CD4-positive, alpha-beta T cell treated with Interleukin-17A for 1 hour (primary cell): ENCODE measurements at regions not wholly inside any gene's neighbourhood (a gene's known extent, or its start where the extent isn't known, plus 50 kb on each side); places are given as distances from the start of the nearest gene placed in this dataset.

Experiments
- DNase-seq: peaks from one replicate; pipeline ENCODE4 v3.0.0-alpha.2; 2020

DNA sequence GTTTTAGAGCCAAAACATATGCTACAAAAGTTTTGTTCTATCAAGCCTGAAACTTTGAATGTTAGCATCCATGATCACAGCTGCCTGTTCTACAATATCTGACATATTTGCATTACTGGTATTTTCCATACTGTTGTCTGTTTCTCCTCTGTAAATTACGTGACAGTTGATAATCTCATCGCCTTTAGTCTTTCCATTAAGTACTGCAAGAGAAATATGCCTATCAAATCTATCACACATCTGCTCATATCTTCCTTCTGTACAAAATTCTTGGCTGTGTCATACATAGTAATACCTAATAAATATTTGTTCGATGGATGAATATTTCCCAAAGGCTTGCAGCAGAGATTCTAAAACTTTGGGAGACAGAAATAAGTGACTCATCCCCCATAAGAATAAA lies 717.3 kb downstream of the OTOL1 start:
- no peak for DNase-seq

DNA sequence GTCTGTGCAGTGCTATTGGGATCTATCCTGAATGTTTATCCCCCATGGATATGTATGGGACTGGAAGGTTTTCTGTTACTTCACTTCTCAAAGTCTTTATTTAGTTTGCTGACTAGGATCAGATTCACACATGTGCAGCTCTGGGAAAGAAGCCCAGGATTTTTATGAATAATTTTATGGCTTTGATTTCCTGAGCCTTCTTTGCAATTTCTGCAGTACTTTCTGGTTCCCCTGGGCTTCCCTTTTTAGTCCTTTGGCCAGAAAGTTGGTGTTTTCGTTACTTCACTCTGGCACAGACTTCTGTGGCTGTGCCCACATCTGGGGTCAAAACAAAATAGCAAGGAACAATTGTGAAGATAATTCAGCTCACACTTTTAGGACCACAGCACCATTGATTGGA lies 721.0 kb downstream of the OTOL1 start:
- no peak for DNase-seq

DNA sequence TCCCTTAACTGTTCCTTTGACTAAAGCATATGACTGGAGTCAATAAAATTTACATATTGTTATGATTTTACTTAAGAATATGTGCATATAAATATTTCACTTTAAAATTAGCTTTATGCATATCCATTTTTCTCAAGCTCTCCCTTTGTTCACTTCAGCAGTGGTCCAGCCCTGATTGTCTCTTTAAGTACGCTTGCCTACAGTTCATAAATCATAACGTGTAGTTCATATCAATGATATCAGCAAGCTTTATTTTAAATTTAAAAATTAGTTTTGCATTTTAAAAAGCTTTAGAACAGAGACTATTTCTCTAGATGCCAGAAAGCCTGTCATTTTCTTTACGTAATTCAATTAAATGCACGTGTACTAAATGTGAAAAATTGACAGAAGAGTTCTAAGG lies 721.9 kb downstream of the OTOL1 start:
- DNase-seq, result no peak

DNA sequence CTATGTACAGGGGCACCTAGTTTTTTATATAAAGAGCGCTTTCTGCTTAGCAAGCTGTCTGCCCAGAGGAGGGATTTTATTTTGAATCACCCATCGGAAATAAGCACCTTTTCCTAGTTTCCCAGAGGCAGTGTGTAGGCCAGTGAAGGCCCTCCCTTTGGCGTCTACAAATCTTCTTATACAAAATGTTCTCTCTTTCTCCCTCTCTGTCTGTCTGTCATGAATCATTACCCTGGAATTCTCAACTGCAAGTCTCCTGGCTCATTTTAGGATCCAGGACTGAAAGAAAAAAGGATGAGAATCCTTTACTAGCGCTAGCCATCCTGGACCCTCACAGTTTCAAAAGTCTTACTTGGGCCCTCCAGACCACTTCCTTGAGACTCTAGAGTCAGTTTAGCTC lies 728.1 kb downstream of the OTOL1 start:
- DNase-seq, result no peak

DNA sequence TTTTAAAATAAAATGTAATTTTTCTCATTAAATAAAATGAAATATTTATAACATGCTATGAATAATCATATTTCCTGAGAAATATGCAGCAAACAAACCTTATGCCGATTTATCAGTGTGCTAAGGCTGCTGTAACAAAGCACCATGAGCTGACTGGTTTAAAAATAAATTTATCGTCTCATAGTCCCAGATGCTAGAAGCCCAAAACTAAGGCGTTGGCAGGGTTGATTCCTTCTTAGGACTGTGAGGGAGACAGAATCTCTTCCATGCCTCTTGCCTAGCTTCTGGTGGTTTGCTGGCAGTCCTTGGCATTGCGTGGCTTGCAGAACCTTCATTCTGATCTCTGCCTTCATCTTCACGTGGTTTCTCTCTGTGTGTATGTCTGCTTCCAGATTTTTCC lies 740.3 kb downstream of the OTOL1 start:
- no peak for DNase-seq

DNA sequence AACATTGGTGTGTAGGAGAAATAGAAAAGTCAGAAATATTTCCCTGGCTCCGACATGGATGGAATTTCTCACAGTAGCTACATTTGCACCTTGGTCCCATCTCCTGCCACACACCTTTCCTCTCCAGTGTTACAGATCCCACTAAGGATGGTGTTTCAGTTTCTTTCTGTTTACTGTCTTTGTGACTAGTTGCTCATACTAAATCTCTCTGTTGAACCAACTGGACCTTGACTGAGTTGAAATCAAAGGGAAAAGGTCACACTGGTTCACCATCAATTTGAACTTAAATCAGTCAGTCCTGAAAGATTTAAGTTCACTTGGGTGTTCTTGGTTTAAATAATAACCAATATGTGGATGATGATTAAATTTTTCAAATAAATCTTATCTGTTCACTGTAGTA lies 754.2 kb downstream of the OTOL1 start:
- no peak for DNase-seq

DNA sequence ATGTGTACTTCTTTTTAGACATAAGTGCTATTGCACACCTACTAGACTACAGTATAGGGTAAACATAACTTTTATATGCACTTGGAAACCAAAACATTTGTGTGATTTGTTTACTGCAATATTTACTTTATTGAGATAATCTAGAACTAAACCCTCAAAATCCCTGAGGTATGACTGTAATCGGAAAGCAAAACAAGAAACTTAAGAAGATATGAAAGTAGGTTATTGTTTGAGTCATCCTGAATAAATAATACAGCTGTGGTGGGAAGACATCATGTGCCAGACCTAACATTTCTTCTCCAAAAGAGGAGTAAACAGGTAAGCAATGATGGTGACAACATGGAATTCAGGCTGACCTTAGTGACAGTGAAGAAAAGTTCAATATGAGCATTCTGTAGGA lies 765.5 kb downstream of the OTOL1 start:
- DNase-seq, result no peak

DNA sequence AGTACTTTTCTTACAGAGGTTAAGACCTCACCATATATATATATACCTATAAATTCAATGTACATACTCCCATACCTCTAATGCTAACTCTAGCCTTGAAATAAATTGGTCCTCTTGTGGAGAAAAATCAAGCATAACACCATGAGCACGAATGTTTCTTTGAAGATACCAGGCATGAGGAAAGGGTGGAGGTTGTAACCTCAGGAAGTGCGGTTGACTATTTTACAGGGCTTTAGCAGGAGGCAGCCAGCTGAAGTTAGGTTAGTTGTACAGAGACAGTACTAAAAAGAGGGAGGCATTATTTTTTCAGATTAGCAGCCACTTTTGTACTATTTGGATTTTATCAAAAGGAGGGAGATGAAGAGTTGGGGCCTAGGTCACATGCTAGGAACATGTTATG lies 767.0 kb downstream of the OTOL1 start:
- DNase-seq, result no peak

DNA sequence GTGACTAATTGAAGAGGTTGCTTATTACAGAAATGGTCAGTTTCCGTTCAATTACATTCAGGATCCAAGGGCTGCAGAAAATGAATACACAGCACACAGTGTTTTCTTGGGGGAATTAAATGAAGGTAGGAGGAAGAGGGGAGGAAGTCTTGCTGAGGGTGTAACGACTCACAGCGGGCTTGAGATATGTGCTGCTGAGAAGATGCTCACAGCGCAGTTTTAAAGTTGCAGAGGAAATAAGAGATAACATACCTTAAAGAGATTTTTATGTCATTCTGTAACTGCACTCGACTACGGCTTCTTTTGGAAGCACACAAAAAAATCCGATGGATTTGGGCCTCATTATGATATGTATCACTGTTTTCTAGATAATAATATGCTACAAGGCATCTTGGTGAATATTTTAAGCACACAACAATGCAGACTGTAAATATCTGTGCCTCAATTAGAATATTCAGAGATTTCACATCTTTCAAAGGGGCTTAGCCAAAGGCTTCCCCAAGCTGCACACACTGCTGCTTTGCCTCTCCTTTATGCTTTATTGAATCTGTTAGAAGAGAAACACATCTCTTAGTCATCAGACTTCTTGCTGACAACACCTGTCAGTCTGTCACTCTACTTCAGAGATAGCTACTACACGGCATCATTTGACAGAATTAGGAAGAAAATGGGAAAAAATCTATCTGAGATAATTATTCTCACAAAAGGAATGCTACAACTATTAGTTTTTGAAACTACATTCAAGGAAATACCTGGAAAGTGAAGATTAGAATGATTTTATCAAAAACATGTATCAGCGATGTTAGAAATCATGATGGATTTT lies 773.2 kb downstream of the OTOL1 start:
- DNase-seq, result no peak

DNA sequence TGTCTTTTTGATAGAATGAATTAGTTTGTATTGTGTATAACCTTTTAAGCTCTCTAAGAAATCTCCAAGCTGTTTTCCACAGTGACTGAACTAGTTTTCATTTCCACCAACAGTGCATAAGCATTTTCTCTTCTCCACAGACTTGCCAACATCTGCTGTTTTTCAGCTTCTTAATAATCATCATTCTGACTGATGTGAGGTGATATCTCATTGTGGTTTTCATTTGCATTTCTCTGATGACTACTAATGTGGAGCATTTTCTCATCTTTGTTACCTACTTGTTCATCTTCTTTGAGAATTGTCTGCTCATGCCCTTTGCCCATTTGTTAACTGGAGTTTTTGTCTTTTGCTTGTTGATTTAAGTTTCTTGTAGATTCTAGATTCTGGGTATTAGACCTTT lies 777.5 kb downstream of the OTOL1 start:
- no peak for DNase-seq

DNA sequence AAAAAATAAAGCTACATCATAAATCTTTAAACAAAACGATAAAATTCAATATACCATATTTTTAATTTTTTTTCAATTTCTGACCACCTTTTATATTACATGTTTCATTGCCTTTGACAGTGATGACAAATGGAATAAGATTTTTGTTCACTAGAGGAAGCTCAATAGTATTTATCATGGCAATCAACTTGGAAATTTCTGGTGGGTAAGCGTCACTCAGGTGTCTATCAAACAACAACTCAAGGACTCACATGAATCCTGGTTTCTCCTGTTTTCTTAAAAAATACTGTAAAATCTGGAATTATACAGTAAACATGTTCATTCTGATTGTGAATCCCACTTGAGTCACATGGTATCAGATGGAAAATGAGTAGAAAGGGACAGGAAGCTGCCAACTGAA lies 782.2 kb downstream of the OTOL1 start:
- DNase-seq, result no peak

DNA sequence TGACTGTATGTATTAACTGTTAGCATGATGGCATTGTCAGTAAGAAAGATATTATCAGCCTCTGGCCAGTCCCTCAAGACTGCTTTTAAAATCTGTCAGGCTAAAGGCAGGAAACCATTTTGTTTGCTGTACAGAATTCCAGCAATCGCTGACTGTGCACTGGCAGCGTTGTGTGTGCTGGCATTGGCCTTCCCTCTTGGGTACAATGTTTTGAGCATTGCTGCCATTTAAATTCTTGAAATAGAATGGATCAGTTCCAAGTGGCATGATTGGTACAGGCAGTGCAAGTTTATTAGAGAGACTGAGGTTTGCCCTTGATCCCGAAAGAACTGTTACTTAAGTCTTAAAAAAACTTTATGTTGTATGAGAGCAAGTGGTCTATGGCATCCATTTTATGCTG lies 788.7 kb downstream of the OTOL1 start:
- no peak for DNase-seq

DNA sequence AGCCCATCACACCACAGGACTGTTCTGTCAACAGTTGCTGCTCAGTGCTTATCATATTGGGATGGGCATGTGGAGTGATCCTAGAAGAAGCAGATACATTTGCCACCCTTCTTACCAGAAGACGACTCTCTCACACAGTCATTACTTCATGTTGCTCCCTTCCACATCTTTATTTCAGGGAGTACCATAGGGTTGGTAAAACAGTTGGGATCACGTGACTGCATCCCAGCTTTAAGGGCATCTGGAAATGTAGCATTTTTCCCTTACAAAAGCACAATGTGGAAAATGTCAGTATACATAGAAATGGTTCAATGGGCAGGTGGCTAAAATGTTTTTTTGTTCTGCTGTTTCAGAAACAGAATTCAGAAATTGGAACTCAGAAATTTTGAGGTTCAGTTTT lies 791.0 kb downstream of the OTOL1 start:
- no peak for DNase-seq

DNA sequence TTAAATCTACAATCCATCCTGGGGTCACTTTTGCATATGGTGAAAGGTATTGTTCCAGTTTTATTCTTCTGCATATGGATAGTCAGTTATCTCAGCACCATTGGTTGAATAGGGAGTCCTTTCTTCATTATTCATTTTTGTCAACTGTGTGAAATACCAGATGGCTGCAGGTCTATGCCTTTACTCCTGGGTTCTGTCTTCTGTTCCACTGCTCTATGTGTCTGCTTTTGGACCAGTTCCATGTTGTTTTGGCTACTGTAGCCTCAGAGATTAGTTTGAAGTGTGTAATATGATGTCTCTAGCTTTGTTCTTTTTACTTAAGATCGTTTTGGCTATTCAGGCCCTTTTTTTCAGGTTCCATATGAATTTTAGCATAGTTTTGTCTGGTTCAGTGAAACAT lies 795.8 kb downstream of the OTOL1 start:
- no peak for DNase-seq

DNA sequence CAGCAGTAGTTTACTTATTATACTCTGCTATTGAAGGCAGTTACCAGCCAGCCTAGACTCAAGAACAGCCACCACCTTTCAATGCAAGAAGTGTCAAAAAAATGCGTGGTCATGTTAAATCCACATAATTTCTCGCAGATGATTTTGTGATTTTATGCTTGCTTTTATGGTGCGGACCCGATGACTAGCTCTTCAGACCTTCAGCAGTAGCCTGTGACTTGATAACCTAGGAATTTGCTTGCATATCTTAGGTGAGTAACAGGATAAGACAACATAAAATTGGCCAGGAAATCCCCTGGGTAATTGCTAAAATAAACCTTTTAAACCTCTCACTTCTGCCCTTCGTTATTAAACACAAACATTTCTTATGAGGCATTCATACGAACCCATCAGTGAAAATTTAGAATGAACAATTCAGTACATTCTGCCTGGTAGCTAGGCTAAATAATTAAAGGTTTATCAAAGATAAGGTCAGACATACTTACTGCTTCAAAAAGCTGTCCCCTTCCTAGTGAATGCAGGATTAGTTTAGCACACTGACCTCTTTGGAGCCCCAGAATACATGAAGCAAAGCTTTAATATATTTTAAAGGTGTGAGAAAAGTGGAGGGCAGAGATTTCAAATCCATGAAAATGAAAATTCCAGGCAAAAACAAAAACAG lies 798.8 kb downstream of the OTOL1 start:
- no peak for DNase-seq

DNA sequence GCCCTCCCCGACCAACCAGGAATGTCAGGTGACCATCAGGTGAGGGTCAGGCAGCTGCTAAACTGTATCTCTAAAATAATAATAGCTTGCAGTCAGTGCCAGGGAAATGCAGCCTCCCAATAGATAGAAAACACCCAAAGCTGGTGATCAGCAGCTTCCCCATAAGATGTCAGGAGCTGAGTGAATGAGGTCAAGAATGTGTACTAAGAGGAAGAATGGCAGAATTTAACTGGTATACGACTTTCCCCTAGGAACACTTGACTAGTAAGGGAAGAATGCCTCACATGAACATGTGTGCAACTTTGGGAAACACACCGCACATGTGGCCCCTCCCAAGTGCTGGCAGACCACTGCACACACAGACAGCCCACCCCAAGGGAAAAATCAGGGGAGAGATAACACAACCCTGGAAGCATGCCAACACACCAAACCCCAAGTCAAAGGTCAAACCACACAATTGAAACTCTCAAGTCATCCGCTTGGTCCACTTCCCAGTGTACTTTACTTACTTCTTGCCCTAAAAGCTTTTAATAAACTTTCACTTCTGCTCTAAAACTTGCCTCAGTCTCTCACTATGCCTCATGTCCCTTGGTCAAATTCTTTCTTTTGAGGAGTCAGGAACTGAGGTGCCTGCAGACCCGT lies 806.5 kb downstream of the OTOL1 start:
- no peak for DNase-seq

DNA sequence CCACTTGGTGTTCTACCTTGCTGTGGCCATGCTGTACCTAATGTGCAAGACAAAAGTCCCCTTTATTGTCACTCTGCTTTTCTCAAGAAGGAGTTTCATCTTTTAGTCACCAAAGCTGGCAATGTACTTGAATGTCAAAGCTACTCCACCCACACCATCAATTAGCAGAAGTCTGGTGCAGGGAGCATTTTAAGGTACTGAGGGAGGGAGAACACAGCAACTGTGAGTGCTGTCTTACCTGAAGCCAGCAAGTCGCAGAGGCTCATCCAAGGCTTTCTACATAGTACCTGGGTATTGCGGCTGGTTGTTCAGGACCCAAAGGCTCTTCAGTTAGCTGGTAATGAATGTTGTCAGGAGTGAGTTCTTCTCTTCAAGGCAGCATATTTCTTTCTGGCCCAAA lies 820.4 kb downstream of the OTOL1 start:
- no peak for DNase-seq

DNA sequence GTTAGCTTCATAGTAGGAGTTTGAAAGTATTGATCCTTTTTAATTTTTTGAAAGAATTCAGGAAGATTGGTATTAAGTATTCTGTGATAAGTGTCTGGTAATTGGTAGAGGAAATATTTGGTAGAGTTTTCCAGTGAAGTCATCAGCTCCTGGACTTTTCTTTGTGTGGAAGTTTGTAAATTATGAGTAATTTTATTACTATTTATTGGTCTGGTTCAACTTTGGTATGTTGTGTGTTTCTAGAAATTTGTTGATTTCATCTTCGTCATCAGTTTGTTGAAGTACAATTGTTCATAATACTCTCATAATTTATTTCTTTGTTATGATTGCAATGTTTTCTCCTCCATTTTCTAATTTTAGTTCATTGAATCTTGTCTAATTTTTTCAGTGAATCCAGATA lies 832.0 kb downstream of the OTOL1 start:
- no peak for DNase-seq

DNA sequence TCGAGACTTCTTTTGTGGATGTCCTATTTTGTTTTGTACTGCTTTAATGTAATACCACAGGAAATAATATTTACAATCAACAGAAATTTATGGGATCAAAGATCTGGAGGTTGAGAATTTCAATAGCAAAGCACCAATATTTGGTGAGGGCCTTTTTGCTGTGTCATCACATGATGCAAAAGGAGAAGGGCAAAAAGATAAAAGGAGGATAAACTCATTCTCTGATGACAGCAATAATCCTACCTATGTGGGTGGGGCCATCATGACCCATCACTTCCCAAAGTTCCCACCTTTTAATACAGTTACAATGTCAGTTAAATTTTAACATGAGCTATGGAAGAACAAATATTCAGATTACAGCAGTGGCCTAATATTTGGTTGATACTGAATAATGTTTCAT lies 832.9 kb downstream of the OTOL1 start:
- no peak for DNase-seq

DNA sequence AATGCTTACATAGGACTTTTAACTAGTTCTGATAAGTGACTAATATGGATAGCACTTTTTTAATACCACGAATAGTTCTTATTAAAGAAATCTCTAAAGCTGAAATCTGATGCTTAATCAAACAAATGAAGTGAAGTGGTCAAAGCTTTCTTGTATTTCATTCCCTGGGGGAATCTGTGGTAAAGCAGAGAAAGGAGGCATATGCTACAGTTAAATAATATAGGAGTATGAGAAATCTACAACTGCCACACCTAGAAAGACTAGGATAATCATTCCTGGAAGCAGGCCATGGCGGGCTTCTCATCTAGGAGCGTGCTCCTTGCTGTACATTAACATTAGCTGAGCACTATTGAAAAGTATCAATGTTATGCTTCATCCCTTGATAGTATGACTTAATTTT lies 835.7 kb downstream of the OTOL1 start:
- no peak for DNase-seq

DNA sequence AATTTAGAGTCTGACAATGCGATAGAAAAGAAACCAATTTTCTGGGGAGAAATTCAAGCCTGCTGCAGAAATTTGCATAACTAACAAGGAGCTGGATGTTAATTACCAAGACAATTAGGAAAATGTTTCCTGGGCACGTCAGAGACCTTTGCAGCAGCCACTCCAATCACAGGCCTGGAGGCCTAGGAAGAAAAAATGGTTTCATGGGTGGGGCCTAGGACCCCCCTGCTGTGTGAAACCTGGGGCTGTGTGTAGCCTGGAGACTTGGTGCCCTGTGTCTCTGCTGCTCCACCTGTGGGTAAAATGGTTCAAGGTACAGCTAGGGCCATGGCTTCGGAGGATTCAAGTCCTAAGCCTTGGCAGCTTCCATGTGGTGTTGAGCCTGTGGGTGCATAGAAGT lies 837.9 kb downstream of the OTOL1 start:
- no peak for DNase-seq

DNA sequence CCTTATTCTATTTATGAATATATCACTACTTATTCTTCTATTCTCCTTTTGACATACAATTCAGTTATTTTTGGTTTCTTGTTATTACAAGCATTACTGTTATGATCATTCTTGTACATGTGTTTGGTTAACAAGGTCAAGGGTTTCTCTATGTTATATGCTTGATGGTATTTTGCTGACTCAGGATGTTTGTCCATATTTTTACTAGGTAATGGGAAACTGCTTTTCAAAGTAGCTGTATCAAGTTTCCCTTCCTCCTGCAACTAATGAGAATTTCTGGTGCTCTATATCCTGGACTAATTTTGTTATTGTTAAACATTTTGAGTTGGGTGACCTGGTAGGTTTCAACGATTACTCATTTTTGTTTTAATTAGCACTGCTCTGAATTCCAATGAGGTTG lies 841.0 kb downstream of the OTOL1 start:
- no peak for DNase-seq

DNA sequence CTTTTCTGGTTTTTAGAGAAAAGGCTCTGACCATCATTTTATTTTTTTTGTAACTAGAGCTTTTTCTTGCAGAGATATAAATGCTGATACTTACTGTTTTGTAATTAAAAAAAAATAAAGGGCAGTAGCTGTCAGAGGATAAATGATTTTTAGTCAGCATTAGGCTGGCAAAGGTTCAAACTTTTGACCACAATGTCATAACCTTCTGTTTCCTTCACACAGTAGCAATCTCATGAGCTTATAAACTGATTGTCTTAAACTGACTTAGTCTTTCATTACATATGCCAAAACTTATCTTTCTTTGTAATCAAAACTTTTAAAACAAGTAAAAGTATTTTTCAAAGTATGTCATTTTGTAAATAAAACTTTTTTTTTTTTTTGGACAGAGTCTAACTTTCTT lies 841.9 kb downstream of the OTOL1 start:
- DNase-seq, result no peak

DNA sequence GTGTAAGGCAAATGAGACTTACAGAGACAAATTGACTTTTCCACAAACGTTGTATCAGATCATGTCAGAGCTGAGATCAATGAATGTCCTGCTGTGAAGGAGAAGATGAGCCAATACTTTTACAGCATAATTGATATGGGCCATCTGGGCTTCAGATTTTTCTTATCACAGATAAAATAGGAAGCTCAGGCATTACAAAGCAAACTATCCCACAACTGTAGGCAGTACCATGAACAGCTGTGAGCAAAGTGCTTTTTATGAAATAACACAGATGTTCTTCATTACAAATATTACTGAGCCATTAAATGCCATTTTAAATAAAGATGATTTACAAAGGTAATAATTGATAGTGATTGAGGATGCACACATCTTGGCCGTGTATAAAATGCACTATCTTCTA lies 852.3 kb downstream of the OTOL1 start:
- no peak for DNase-seq
